Endodermal cell (in vitro differentiated cells): ENCODE measurements at regions not wholly inside any gene's neighbourhood (a gene's known extent, or its start where the extent isn't known, plus 50 kb on each side); places are given as distances from the start of the nearest gene placed in this dataset.

Source experiments
- DNase-seq: peaks from one replicate; pipeline ENCODE4 v3.0.0-alpha.2; 2017
- H3K27ac ChIP-seq: 2 replicates; pipeline ENCODE4 v1.5.1; 2013; ENCODE audit warnings: mild to moderate bottlenecking, low read depth, low read length, moderate library complexity
- H3K27me3 ChIP-seq: 2 replicates; pipeline ENCODE4 v1.6.1; 2013; ENCODE audit warnings: mild to moderate bottlenecking, low read length, moderate library complexity; ENCODE audit not compliant: insufficient read depth, control insufficient read depth, poor library complexity, severe bottlenecking
- H3K36me3 ChIP-seq: 2 replicates; pipeline ENCODE4 v1.7.0; 2013; ENCODE audit warnings: mild to moderate bottlenecking, low read length, moderate library complexity; ENCODE audit not compliant: control insufficient read depth, insufficient read depth
- H3K4me1 ChIP-seq: one replicate; pipeline ENCODE4 v1.7.0; 2013; ENCODE audit warnings: low read length; ENCODE audit not compliant: control insufficient read depth, insufficient read depth
- H3K4me3 ChIP-seq: 2 replicates; pipeline ENCODE4 v1.5.1; 2013; ENCODE audit warnings: mild to moderate bottlenecking, low read length, moderate library complexity
- H3K9ac ChIP-seq: 2 replicates; pipeline ENCODE4 v1.6.1; 2013; ENCODE audit warnings: mild to moderate bottlenecking, low read length, moderate library complexity; ENCODE audit not compliant: poor library complexity, severe bottlenecking; ENCODE audit errors: extremely low read depth
- H3K9me3 ChIP-seq: 2 replicates; pipeline ENCODE4 v1.6.1; 2013; ENCODE audit warnings: mild to moderate bottlenecking, low read length, moderate library complexity; ENCODE audit not compliant: control insufficient read depth
- H3K27ac Mint-ChIP-seq: 2 replicates; pipeline ENCODE4 v1.8.0; 2020; ENCODE audit warnings: mixed read lengths
- H3K27me3 Mint-ChIP-seq: 2 replicates; pipeline ENCODE4 v1.8.0; 2021; ENCODE audit warnings: mild to moderate bottlenecking, mixed read lengths; ENCODE audit not compliant: insufficient read depth
- H3K36me3 Mint-ChIP-seq: 2 replicates; pipeline ENCODE4 v1.8.0; 2020; ENCODE audit warnings: low read depth, mixed read lengths
- H3K4me1 Mint-ChIP-seq: 2 replicates; pipeline ENCODE4 v1.8.0; 2020; ENCODE audit warnings: mixed read lengths
- H3K4me3 Mint-ChIP-seq: 2 replicates; pipeline ENCODE4 v1.8.0; 2020; ENCODE audit warnings: mild to moderate bottlenecking, moderate library complexity, mixed read lengths
- H3K9me3 Mint-ChIP-seq: 2 replicates; pipeline ENCODE4 v1.8.0; 2020; ENCODE audit warnings: mild to moderate bottlenecking, mixed read lengths
- WGBS, 2 experiments: methylation state at CpG; one replicate each; pipeline versions ENCODE4 v1.1.5 to v1.1.7; 2013; ENCODE audit warnings: missing lambda C conversion rate in 2 of 2, mixed read lengths in 1 of 2; ENCODE audit not compliant: insufficient coverage in 1 of 2, insufficient read length in 1 of 2; 5-methylcytosine and 5-hydroxymethylcytosine counted together
- TF ChIP-seq, protein P1 (sequence below): fragments of 200-600 bp; sonication (generic); conservative IDR thresholded peaks from 2 replicates; pipeline ENCODE4 v1.5.0; 2021; ENCODE audit warnings: antibody characterized with exemption, mild to moderate bottlenecking

DNA sequence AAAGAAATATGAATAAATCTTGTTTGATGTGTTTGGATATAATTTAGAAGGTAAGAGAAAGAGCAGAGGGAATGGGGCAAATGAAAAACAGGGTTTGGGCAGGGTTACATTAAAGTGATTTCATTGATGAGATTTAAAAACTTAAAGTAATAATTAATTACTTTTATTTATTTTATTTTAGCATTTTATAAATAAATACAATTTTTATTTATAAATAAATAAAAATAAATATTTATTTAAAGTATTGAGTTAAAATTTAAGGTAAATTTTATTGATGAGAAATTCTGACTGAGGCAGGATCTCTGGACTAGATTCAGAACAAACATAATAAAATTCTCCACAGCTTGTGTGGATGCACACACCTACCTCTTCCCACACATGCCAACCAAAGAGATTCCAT is 584.1 kb upstream of the BTBD3 start:
- H3K27me3 ChIP-seq = no peaks in the 10 kb centered on the region
- no peak overlapping the region for H3K4me3 ChIP-seq
- no peaks in the 10 kb centered on the region for H3K9me3 ChIP-seq
- peaks cover 21% of the 10 kb centered on the region for H3K4me1 ChIP-seq
- Mint-ChIP-seq H3K9me3 (no peaks in the 10 kb centered on the region), H3K27me3 (peaks cover 6% of the 10 kb centered on the region), H3K27ac (no peak overlapping the region), H3K4me1 (peaks cover 45% of the 10 kb centered on the region), H3K4me3 (no peak overlapping the region), H3K36me3 (no peaks in the 10 kb centered on the region)
- no peak overlapping the region for H3K9ac ChIP-seq
- no peak for DNase-seq
- no peak overlapping the region for H3K27ac ChIP-seq
- TF ChIP-seq, protein P1, sequence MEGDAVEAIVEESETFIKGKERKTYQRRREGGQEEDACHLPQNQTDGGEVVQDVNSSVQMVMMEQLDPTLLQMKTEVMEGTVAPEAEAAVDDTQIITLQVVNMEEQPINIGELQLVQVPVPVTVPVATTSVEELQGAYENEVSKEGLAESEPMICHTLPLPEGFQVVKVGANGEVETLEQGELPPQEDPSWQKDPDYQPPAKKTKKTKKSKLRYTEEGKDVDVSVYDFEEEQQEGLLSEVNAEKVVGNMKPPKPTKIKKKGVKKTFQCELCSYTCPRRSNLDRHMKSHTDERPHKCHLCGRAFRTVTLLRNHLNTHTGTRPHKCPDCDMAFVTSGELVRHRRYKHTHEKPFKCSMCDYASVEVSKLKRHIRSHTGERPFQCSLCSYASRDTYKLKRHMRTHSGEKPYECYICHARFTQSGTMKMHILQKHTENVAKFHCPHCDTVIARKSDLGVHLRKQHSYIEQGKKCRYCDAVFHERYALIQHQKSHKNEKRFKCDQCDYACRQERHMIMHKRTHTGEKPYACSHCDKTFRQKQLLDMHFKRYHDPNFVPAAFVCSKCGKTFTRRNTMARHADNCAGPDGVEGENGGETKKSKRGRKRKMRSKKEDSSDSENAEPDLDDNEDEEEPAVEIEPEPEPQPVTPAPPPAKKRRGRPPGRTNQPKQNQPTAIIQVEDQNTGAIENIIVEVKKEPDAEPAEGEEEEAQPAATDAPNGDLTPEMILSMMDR = no peak
- H3K36me3 ChIP-seq = no peaks in the 10 kb centered on the region

DNA sequence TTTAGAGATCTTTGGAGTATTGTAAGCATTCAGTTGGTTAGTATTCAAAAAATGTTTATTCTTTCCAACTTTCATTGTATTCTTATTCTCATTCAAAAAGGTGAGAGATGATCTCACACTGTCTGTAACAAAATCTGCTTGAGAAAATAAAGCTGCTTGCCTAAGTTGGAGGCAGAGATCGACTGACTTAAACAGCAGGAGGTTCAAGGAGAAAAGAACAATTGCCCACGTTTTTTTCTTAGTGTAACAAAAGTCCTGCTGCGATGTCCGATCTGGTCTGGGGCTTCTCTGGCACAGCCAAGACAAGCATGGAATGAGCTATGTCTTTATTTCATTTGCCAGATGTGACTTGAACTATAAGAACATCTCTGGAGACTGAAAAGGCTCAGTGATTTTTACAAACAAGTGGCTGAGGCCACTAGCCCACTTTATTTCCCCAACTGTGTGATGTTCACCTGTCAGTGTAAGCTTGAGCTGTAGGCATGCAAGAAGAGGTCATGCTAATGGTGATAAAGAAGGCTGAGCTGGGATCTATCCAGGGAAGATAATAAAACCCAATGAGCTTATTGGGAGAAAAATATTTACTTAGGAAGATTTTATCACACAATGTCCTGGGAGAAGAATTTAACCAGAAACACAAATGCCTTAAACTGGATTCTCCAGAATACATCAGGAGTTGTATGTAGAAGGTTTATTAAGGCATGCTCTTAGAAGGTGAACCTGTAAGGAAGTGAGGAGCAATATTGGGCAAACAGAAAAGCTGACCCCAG is 580.1 kb upstream of the BTBD3 start:
- Mint-ChIP-seq H3K27me3 (peaks cover 3% of the 10 kb centered on the region), H3K4me1 (peaks cover 53% of the 10 kb centered on the region), H3K4me3 (no peak overlapping the region), H3K9me3 (no peaks in the 10 kb centered on the region), H3K36me3 (no peaks in the 10 kb centered on the region), H3K27ac (peak overlapping the region; percentile 71)
- peak overlapping the region; percentile 28 for H3K4me3 ChIP-seq
- DNase-seq = peak; percentile 47
- no peaks in the 10 kb centered on the region for H3K36me3 ChIP-seq
- H3K27me3 ChIP-seq = no peaks in the 10 kb centered on the region
- H3K4me1 ChIP-seq = peaks cover 24% of the 10 kb centered on the region
- 22 to 39% methylated on average over 4 of the region's 4 CpGs for WGBS, 2 experiments
- H3K27ac ChIP-seq = peak overlapping the region; percentile 7
- TF ChIP-seq, protein P1 = no peak
- no peaks in the 10 kb centered on the region for H3K9me3 ChIP-seq
- H3K9ac ChIP-seq = no peak overlapping the region

DNA sequence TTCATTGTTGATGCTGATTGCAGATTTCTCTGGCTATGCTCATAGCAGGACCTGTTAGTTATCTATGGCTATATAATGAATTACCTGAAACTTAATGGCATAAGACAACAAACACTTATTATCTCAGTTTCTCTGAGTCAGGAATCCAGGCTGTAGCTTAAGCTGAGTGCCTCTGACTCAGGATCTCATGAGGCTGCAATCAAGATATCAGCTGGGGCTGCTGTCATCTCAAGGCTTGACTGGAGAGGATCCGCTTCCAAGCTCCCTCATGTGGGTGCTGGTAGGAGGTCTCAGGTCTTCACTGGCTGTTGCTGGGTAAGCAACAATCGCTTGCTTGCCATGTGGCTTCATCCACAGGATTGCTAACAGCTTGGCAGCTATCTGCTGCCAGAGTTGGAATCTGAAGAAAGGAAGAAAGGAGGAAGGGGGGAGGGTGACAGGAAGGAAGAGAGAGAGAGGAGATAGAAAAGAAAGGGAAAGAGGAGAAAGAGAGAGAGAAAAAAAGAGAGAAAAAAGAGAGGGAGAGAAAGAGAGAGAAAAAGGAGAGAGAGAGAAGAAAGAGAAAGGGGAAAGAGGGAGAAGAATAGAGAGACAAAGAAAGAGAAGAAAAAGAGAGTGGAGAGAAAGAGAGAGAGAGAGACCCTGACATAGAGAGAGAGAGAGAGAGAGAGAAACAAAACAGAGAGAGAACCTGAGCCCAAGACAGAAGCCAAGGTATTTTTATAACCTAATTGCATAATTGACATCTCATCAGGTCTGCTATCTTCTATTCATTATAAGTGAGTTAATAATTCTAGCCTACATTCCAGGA is 579.0 kb upstream of the BTBD3 start:
- Mint-ChIP-seq H3K4me3 (no peak overlapping the region), H3K9me3 (no peaks in the 10 kb centered on the region), H3K27ac (peak overlapping the region; percentile 62), H3K36me3 (no peaks in the 10 kb centered on the region), H3K27me3 (no peaks in the 10 kb centered on the region), H3K4me1 (peaks cover 53% of the 10 kb centered on the region)
- Histone ChIP-seq H3K4me1 (peaks cover 24% of the 10 kb centered on the region), H3K9me3 (no peaks in the 10 kb centered on the region), H3K4me3 (no peak overlapping the region), H3K36me3 (no peaks in the 10 kb centered on the region), H3K9ac (no peak overlapping the region), H3K27ac (no peak overlapping the region), H3K27me3 (no peaks in the 10 kb centered on the region)
- 68 to 100% methylated on average over 1 to 2 of the region's 2 CpGs for WGBS, 2 experiments
- DNase-seq = peak; percentile 73
- TF ChIP-seq, protein P1 = peak; percentile 36
